ENCODE measurements at regions not wholly inside any gene's neighbourhood (a gene's known extent, or its start where the extent isn't known, plus 50 kb on each side); places are given as distances from the start of the nearest gene placed in this dataset.

DNA sequence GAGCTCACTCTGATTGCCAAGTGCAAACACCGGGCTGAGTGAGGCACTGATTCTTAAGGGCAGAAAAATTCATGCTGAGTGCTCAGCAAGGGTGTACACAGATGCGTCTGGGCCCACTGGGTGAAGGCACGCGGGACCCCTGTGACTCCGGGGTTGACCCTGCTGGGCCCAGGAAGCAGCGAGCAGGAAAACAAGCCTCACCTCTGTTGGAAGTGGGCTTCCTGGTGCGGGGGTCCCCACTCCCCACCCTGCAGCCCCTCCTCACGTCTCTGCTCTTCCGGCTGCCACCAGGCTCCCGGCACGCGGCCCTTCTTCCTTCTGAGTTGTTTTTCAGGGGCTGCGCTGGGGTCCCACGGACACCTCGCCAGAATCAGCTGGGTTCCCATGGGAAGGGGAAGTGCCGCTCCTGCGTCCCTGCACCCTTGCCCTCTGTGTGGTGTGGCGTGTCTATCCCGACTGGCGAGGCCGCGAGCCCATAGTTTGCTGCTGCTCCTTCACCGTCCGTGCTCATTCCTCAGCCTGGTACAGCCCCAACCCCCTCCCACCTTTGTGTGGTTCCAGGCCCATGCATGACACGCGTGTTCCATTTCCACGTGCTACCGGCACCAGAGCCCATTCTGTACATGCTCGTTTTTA, 80.6 kb upstream of the BHLHE23 start:
- H3K27me3 ChIP-seq = no peaks in the 10 kb centered on the region
- H3K36me3 ChIP-seq = no peaks in the 10 kb centered on the region
- no peak for DNase-seq (ENCODE audit: low spot score)

DNA sequence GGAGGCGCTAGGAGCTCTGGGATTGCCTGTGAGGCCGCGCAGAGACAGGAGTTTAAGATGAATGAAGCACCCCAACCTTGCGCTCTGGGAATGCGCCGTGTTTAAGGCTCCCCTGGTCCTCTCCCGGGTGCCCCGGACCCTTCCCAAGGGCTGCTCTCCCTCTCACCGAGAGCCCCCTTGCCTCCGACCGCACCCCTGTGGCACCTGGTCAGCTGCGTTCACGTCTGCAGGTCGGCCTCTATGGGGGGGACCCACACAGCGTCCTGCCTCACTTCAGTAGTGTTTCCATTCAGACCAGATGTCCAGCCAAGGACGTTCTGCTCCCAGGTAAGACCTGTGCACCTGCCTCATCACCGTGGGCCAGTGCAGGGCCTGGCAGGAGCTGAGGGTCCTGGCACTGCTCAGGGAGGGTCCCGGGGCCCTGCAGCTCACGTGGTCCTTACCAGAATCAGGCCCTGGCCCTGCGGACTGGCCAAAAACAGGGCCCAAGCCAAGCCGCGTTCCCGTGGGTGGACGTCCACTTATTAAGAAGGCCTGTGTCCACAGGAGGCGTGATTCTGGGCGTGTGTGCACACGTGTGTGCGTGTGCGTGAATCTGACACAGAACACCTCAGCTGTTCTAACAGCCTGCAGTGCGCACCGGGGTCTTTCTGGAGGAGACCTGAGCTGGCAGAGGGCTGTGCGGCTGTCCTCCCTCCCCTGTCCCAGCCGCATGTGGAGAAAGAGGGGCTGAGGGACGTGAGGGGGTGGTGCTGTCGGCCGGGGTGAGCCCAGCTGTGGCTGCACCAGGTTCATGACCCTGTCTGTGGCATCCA, 79.9 kb upstream of the BHLHE23 start:
- Histone ChIP-seq H3K4me1 (no peaks in the 10 kb centered on the region), H3K36me3 (no peaks in the 10 kb centered on the region), H3K27ac (no peak overlapping the region), H3K27me3 (no peaks in the 10 kb centered on the region), H3K4me3 (no peak overlapping the region), H3K9me3 (no peaks in the 10 kb centered on the region)
- TF ChIP-seq CTCF (IDR thresholded peaks at IDR 0.05) = no peak
- no peak for DNase-seq (ENCODE audit: low spot score)

More for the DNA sequence above, 80.6 kb upstream of the BHLHE23 start:
- no peaks in the 10 kb centered on the region for H3K4me1 ChIP-seq
- no peak for TF ChIP-seq CTCF (IDR thresholded peaks at IDR 0.05)
- H3K4me3 ChIP-seq = no peak overlapping the region
- H3K9me3 ChIP-seq = no peaks in the 10 kb centered on the region
- H3K27ac ChIP-seq = no peak overlapping the region

DNA sequence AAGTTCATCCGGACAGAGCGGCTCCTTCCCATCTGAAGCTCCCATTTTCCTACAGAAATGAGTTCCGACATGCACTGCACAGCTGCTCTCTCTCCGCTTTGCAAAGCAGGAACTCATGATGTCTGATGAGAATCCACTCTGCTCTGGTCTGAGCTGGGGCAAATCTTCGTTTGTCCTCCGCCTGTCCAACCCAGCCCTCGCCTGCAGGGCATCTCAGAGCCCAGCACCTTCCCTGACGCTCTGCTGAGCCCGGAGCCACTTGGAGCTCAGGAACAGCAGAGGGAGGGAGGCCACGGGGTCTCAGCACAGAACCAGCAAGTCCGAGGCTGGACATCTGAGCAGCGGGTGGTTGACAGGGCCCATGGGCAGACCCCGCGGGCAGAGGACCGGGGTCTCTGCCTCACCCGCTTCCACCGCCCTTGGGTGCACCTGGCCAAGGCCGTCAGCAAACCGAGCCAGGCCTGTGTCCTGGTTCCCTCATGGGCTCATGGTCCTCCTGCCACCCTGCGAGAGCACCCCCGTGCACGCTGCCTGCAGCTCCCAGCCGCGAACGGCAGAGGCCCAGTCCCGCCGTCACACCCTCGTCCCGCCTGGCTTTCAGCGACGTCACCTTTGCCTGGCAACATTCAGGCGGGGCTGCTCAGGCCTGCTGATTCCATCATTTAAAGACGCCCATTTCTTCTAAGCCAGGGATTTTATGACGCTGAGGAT, 78.5 kb upstream of the BHLHE23 start:
- no peak overlapping the region for H3K27ac ChIP-seq
- no peak overlapping the region for H3K4me3 ChIP-seq
- DNase-seq (ENCODE audit: low spot score) = no peak
- TF ChIP-seq CTCF (IDR thresholded peaks at IDR 0.05) = no peak
- H3K27me3 ChIP-seq = no peaks in the 10 kb centered on the region
- H3K4me1 ChIP-seq = no peaks in the 10 kb centered on the region
- H3K36me3 ChIP-seq = no peaks in the 10 kb centered on the region
- H3K9me3 ChIP-seq = no peaks in the 10 kb centered on the region

DNA sequence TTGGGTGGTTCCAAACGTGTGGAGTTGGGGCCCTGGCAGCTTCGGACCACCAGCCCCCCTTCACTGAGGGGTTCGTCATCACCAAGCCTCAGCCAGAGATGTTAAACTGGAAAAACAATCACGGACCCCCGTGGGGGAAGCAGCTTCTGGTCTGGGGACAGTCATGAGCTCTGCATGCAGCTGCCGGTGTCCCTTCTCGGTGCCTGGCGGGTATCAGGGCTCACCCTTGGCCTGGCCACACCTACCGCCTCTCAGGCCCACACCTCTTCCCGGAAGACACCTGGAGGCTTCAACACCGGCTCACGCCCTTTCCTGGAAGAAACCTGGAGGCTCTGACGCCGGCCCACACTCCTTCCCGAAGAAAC, 77.8 kb upstream of the BHLHE23 start:
- TF ChIP-seq CTCF (IDR thresholded peaks at IDR 0.05) = no peak
- H3K36me3 ChIP-seq = no peaks in the 10 kb centered on the region
- no peaks in the 10 kb centered on the region for H3K4me1 ChIP-seq
- no peak overlapping the region for H3K4me3 ChIP-seq
- DNase-seq (ENCODE audit: low spot score) = no peak
- H3K27me3 ChIP-seq = no peaks in the 10 kb centered on the region
- H3K27ac ChIP-seq = no peak overlapping the region
- H3K9me3 ChIP-seq = peaks cover 0 to 4% of the 10 kb centered on the region in 2 donors

DNA sequence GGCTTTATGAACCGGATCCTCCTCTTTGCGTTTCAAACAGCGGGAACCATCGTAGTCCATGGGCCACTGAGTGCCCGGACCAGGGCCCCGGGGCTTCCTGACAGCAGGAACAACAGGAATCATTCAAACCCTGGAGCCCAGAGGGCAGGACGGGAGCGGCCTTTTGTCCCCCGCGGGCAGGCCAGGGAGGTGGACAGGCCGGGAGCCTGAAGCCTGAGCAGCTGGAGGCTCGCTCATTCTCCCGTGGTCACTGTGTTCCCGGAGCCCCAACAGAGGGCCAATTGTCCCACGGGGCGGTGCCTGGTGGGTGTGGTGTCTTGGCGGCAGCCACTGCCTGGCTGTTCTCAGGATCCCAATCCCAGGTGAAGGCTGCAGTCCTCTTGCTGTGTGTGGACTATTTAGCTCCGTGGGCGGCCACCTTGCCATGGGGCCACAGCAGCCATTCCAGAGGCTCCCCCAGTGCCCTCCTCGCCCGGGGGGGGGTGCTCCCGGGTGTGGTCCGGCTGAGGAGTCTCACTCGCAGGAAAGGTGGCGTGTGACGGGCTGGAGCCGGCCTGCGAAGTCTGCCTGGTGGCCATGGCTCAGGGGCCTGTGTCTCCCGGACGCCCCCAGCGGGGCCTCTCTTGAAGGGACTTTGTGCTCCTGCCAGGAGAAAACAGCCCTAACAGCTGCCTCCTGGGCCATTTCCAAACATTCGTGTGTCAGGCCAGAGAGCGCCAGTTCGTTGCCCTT, 77.2 kb upstream of the BHLHE23 start:
- no peak overlapping the region for H3K4me3 ChIP-seq
- no peak for DNase-seq (ENCODE audit: low spot score)
- no peak for TF ChIP-seq CTCF (IDR thresholded peaks at IDR 0.05)

More for the DNA sequence above, 77.2 kb upstream of the BHLHE23 start:
- H3K36me3 ChIP-seq = no peaks in the 10 kb centered on the region
- no peaks in the 10 kb centered on the region for H3K4me1 ChIP-seq
- no peak overlapping the region for H3K27ac ChIP-seq
- H3K27me3 ChIP-seq = no peaks in the 10 kb centered on the region
- peaks cover 0 to 9% of the 10 kb centered on the region in 2 donors for H3K9me3 ChIP-seq
